Common myeloid progenitor, CD34-positive (primary cell): ENCODE measurements at regions not wholly inside any gene's neighbourhood (a gene's known extent, or its start where the extent isn't known, plus 50 kb on each side); places are given as distances from the start of the nearest gene placed in this dataset.

Experiments
- CTCF ChIA-PET: fragments of 350-600 bp; sonication (Branson Sonifier 250); formaldehyde crosslinking; loops from one replicate; lab custom pipeline; 2021; ENCODE audit warnings: antibody characterized with exemption; lab: Charles Lee
- POLR2A ChIA-PET: fragments of 350-600 bp; sonication (Branson Sonifier 250); formaldehyde crosslinking; loops from one replicate; lab custom pipeline; 2021; ENCODE audit warnings: antibody characterized with exemption; lab: Charles Lee
- DNase-seq, 3 donors: peaks; one replicate each; pipeline versions ENCODE4 v3.0.0 to v3.0.0-alpha.2; 2013
- H3K27ac ChIP-seq, 2 experiments: 1 replicate in 1 of 2; 2 replicates in 1 of 2; pipeline ENCODE4 v1.7.0; 2013; ENCODE audit warnings: inconsistent platforms in 2 of 2, low read length in 2 of 2, mild to moderate bottlenecking in 2 of 2, low read depth in 1 of 2, moderate library complexity in 1 of 2; ENCODE audit not compliant: severe bottlenecking in 2 of 2, insufficient read depth in 1 of 2, poor library complexity in 1 of 2
- H3K27me3 ChIP-seq, 5 experiments: replicated peaks in 2 of 5; 1 replicate in 3 of 5; 2 replicates in 2 of 5; pipeline versions ENCODE4 v1.6.1 to v1.7.0; 2013; ENCODE audit warnings: low read length in 4 of 5, mild to moderate bottlenecking in 2 of 5, moderate library complexity in 2 of 5, inconsistent platforms in 1 of 5; ENCODE audit not compliant: insufficient read depth in 5 of 5, control insufficient read depth in 4 of 5
- H3K36me3 ChIP-seq, 4 experiments: 1 replicate in 2 of 4; 2 replicates in 2 of 4; pipeline versions ENCODE4 v1.6.1 to v1.7.0; 2013; ENCODE audit warnings: low read length in 3 of 4, control low read depth in 1 of 4, mild to moderate bottlenecking in 1 of 4; ENCODE audit not compliant: control insufficient read depth in 4 of 4, insufficient read depth in 4 of 4
- H3K4me1 ChIP-seq, 4 experiments: 1 replicate in 3 of 4; 2 replicates in 1 of 4; pipeline versions ENCODE4 v1.6.1 to v1.7.1; 2013; ENCODE audit warnings: low read length in 3 of 4, mild to moderate bottlenecking in 3 of 4, control low read depth in 1 of 4, inconsistent platforms in 1 of 4, moderate library complexity in 1 of 4; ENCODE audit not compliant: control insufficient read depth in 4 of 4, insufficient read depth in 4 of 4; ENCODE audit errors: control extremely low read depth in 1 of 4
- H3K4me3 ChIP-seq, 7 experiments: 1 replicate in 4 of 7; 2 replicates in 3 of 7; pipeline versions ENCODE4 v1.5.1 to v1.7.0; 2013; ENCODE audit warnings: mild to moderate bottlenecking in 7 of 7, low read length in 6 of 7, moderate library complexity in 6 of 7, inconsistent platforms in 2 of 7, low read depth in 2 of 7, control low read depth in 1 of 7; ENCODE audit not compliant: insufficient read depth in 4 of 7, control insufficient read depth in 1 of 7; ENCODE audit errors: extremely low read depth in 1 of 7
- H3K9me3 ChIP-seq, 5 experiments: 1 replicate in 4 of 5; 2 replicates in 1 of 5; pipeline versions ENCODE4 v1.6.1 to v1.7.1; 2013; ENCODE audit warnings: low read length in 4 of 5, mild to moderate bottlenecking in 2 of 5, inconsistent platforms in 1 of 5, low read depth in 1 of 5, moderate library complexity in 1 of 5; ENCODE audit not compliant: control insufficient read depth in 4 of 5, insufficient read depth in 2 of 5; ENCODE audit errors: control extremely low read depth in 1 of 5
- WGBS: methylation state at CpG from one replicate; pipeline ENCODE4 v1.1.5; 2013; ENCODE audit not compliant: insufficient coverage; 5-methylcytosine and 5-hydroxymethylcytosine counted together

- Histone ChIP-seq H3K4me1 (no peaks in the 10 kb centered on the region), H3K9me3 (peaks cover 0 to 2% (median 0%) of the 10 kb centered on the region in 5 experiments), H3K27ac (no peak overlapping the region), H3K4me3 (no peak overlapping the region), H3K27me3 (no peaks in the 10 kb centered on the region), H3K36me3 (no peaks in the 10 kb centered on the region)
- ChIA-PET POLR2A (no interaction called here), CTCF (no interaction called here)
- 100% methylated on average over 1 of the region's 1 CpG for WGBS
- DNase-seq, result no peak
Measured at GRCh38 chr2:180472133-180472532, 465.0 kb upstream of the CWC22 start.

- Histone ChIP-seq H3K4me1 (no peaks in the 10 kb centered on the region), H3K9me3 (no peaks in the 10 kb centered on the region), H3K4me3 (no peak overlapping the region), H3K36me3 (no peaks in the 10 kb centered on the region), H3K27me3 (no peaks in the 10 kb centered on the region), H3K27ac (no peak overlapping the region)
- CTCF ChIA-PET, result no interaction called here
- POLR2A ChIA-PET, result no interaction called here
- no peak for DNase-seq
Measured at GRCh38 chr2:180463608-180464007, 456.5 kb upstream of the CWC22 start.

- POLR2A ChIA-PET, result no interaction called here
- DNase-seq, result no peak
- CTCF ChIA-PET, result no interaction called here
- no peak overlapping the region for H3K4me3 ChIP-seq
- 95% methylated on average over 2 of the region's 3 CpGs for WGBS
- no peak overlapping the region for H3K27ac ChIP-seq
- H3K4me1 ChIP-seq, result no peaks in the 10 kb centered on the region
- H3K9me3 ChIP-seq, result no peaks in the 10 kb centered on the region
- H3K36me3 ChIP-seq, result no peaks in the 10 kb centered on the region
- no peaks in the 10 kb centered on the region for H3K27me3 ChIP-seq
Measured at GRCh38 chr2:180461761-180462160, 454.7 kb upstream of the CWC22 start.

- no peaks in the 10 kb centered on the region for H3K9me3 ChIP-seq
- H3K27ac ChIP-seq, result no peak overlapping the region
- CTCF ChIA-PET, result no interaction called here
- POLR2A ChIA-PET, result no interaction called here
- no peak overlapping the region for H3K4me3 ChIP-seq
- no peaks in the 10 kb centered on the region for H3K27me3 ChIP-seq
- H3K4me1 ChIP-seq, result no peaks in the 10 kb centered on the region
- WGBS, result 83% methylated on average over 1 of the region's 3 CpGs
- H3K36me3 ChIP-seq, result no peaks in the 10 kb centered on the region
- no peak for DNase-seq
Measured at GRCh38 chr2:180456801-180457200, 449.7 kb upstream of the CWC22 start.

GRCh38 chr2:180450841-180451240, 443.7 kb upstream of the CWC22 start:
- ChIA-PET CTCF (no interaction called here), POLR2A (no interaction called here)
- H3K27ac ChIP-seq, result no peak overlapping the region
- H3K36me3 ChIP-seq, result no peaks in the 10 kb centered on the region
- no peak for DNase-seq
- H3K4me3 ChIP-seq, result no peak overlapping the region
- no peaks in the 10 kb centered on the region for H3K27me3 ChIP-seq
- no peaks in the 10 kb centered on the region for H3K9me3 ChIP-seq
- H3K4me1 ChIP-seq, result no peaks in the 10 kb centered on the region

- Histone ChIP-seq H3K27me3 (no peaks in the 10 kb centered on the region), H3K36me3 (no peaks in the 10 kb centered on the region), H3K9me3 (no peaks in the 10 kb centered on the region), H3K4me1 (no peaks in the 10 kb centered on the region), H3K4me3 (no peak overlapping the region), H3K27ac (no peak overlapping the region)
- ChIA-PET CTCF (no interaction called here), POLR2A (no interaction called here)
- WGBS, result 100% methylated on average over 1 of the region's 3 CpGs
- DNase-seq, result no peak
Measured at GRCh38 chr2:180449171-180449915, 442.2 kb upstream of the CWC22 start.

- 100% methylated on average over 4 of the region's 6 CpGs for WGBS
- no peak overlapping the region for H3K27ac ChIP-seq
- H3K36me3 ChIP-seq, result no peaks in the 10 kb centered on the region
- ChIA-PET POLR2A (no interaction called here), CTCF (no interaction called here)
- no peak overlapping the region for H3K4me3 ChIP-seq
- no peaks in the 10 kb centered on the region for H3K9me3 ChIP-seq
- DNase-seq, result no peak
- no peaks in the 10 kb centered on the region for H3K27me3 ChIP-seq
- H3K4me1 ChIP-seq, result peaks cover 0 to 4% (median 0%) of the 10 kb centered on the region in 4 experiments
Measured at GRCh38 chr2:180446492-180446891, 439.4 kb upstream of the CWC22 start.
